GM19351 (cell line): ENCODE measurements at regions not wholly inside any gene's neighbourhood (a gene's known extent, or its start where the extent isn't known, plus 50 kb on each side); places are given as distances from the start of the nearest gene placed in this dataset.

Source experiments
- ATAC-seq: cut with Tn5 transposase; IDR thresholded peaks from one replicate; pipeline ENCODE4 v1.9.1; 2021; ENCODE audit warnings: mild to moderate bottlenecking, moderate library complexity; ENCODE audit not compliant: unreplicated experiment

DNA sequence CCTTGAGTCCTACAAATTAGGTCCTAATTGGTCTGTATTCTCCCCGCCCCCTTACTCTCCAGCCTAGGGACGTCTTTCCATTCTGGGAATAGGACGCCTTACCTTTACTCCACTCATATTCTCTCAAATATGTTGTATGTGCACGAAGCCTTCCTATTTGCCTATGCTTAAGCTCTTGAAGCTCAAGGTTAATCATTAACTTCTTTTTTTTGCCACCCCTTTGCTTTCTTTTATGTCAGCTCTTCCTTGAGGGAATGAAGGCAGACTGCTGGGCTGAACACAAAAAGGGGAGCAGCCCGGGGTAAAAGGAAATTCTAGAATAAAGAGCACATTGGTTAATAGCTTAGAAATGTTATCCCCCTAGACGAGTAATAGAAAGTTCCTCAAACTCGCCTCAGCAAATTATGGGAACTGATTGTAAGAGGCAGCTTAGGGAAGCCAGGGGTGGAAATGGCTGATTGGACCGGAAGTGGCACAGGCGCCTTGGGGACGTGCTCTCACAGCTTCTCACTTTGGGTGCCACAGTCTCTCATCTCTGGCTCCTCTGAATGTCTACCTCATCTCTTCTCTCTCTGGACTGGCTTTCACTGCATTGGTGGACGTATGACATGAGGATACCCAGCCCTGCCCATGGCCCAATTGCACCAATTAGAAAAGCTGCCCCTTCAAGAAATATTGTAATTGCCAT, 122.3 kb upstream of the IL12B start:
- ATAC-seq, result no peak

DNA sequence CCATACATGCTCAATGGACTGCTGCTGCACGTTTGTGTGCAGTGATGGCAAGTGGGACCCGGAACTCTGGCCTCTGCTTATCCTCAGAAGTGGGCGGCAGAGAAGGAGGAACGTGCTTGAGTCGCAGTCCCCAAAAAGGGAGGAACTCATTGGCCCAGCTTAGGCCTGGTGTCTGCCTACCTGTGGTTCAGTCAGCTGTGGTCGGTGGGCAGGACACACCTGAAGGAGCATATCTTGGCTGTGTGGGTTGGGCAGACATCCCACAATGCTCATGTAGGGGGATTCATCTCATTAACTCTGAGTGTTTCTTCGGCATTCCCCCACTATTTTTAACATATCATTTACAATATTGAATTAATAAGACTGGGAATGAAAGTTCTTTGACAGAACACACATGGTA, 122.9 kb upstream of the IL12B start:
- no peak for ATAC-seq

DNA sequence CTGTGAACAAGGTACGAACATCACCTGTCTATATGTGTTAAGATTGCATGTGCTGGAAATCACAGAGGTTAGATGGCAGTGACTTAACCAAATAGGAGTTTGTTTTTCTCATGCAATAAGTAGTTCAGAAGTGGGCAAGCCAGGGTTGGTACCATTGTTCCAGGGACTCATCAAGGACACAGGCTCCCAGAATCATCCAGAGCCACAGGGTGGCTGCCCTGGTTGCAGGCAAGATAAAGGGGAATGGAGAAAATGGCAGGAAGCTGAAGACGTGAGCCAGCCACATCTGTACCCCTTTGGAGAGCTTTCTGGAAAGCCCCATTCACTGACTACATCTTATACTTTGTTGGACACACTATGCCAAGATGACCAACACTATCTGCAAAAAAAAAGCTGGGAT, 126.0 kb upstream of the IL12B start:
- ATAC-seq, result peak; percentile 1

DNA sequence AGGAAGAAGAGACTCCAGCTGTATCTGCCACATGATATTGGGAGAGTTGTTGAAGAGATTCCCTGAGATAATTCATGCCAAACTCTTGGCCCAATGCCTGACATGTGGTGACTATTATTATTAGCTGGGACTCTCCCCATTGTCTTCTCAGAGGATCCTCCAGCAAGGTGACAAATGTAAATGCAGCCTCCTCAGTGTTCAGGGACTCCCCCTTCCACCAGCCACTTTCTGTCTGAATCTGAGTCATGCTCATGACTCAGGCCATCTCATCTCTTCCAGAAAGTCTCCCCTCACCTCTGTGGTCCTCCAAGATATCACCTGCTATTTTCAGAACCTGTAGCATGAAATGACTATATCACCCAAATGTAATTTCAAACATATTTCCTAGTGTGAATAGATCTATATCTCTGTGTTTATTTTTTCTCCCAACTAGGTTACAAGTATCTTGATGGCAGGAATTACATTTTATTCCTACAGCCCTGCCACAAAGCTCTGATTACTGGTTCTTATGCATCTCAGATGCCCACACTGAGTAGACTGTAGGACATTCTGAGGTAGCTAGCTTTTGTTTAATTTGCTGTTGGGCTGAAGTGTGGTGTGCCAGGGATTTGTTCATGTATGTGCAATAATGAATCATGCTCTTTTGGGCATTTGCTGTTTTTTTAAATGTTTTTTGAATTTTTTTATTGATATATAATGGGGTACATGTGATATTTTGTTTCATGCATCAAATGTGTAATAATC, 126.6 kb upstream of the IL12B start:
- peak; percentile 89 for ATAC-seq

DNA sequence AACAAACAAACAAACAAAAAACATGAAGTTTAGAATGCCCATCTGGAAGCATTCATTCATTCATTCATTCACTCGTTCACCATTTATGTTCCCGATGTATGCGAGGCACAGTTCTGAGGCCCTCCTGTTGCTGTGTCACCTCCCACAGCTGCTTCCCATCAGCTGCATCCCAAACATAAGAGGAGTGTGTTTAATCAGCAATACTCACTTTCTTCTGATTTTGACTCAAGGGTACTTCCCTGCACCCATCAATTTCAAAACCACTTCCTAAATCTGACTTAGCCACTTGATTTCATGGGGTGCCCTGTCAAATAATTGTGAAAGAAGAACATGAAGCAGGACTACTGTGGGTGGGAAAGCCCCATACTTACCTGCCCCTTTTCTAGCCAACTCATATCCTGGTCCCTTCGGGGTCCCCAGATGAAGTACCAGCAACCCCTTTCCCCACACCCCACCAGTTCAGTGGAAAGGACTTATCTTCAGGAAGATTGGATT, 128.0 kb upstream of the IL12B start:
- peak; percentile 36 for ATAC-seq

DNA sequence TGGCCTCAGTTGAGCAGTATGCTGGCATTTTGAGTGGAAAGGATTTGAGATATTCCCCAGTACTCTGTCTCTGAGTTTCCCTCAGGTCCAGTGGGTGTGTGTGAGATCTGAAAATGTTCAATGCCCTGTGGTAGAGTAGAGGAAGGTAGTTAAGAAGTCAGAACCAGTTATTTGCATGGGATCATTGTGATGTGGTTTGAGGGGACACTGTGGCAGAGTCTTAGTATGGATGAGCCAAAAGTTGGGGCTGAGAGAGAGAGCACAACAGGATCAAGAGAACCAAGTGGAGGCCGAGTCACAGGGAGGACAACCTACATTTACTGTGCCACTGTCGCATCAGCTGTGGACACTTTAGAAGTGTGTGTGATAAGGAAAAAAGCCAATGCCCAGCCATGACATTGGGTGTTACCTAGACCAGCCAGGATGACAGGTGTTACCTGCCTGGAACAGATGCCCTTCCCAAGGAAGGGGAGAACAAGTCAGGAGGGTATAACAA, 128.9 kb upstream of the IL12B start:
- ATAC-seq, result no peak

DNA sequence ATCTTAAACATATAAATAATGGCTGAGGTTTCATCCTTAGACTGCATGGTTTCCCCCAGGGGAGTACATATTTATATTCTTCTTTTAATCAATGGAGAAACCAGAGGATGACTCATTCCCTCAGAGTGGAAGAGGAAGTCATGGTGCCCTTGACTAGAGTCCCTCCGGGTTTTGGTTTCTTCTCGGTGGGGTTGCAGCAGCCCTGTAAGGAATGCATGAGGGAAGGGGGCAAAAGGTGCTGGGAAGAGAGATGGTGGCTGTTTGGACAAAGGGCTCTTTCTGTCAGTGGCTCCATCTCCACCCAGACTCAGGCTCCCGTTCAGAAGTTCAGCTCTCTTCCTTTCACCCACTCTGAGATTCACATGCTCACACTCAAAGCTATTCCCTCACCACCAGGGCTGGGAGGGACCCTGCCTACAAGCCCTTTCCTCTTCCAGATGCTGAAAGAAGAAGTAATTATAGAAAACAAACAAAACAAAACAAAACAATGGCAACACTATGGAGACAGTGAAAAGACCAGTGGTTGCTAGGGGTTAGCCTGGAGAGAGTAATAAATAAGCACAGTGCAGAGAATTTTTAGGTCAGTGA, 129.8 kb upstream of the IL12B start:
- no peak for ATAC-seq

DNA sequence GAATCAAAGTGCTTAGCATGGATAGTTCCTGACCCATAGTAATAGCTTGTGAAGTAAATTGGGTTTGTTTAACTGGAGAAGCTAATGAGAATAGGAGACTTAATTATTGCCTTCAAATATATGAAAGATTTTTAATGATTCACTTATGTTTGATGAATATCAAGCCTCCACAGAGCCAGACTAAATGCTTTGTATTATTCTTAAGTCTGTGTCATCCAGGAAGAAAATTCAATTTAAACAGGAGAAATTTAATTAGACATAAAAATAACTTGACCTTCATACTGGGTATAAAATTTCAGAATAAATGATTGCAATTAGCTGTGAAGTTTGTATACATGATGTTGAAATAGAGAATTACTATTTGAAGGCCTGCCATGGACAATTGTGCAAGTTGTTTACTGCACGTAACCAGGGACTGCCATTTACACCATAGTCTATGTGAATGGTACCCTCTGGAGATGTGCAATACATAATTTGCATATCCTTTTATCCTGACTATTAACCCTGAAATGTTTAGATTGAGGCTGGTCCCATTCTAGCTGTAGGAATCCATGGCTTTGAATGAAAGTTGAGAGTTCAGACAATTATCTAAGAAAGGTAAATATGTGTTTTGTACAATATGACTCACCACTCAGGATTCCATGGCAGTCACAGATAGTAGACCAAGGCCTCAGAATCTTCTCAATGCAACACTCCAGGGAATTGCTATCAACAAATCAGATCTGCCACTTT, 133.5 kb upstream of the IL12B start:
- no peak for ATAC-seq

DNA sequence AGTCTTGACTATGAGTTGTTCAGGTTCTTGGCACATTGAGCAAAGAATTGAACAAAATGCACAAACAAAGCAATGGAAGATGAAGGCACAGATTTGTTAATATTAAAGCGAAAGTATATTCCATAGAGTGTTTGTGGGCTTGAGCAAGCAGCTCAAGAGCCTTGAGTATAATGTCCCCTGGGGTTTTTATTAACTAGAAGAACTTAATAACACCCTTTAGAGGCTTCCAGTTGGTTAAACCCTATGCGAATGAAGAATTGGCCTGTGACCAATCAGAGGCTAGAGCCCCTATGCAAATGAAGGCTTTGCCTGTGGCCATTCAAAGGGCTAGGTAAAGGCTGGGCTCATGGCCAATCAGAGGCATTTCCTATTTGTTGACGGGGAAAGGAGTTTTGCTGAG, 135.3 kb upstream of the IL12B start:
- ATAC-seq, result no peak

DNA sequence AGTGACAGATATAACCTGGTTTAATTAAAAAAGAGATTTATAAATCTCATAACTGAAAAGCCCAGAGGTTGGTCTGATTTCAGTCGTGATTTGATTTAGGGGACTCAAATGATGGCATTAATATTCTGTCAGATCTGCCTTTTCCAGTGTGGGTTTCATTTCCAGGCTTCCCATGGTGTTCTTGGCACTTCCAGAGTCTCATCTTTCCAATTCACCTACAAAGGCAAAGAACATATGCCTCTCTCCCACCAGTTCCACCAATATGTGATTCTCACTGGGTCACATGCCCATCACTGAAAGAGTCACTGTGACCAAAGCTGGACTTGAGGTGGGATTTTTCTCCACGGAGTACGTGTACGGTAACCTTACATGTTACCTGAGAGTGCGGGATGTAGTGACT, 137.4 kb upstream of the IL12B start:
- ATAC-seq, result no peak

DNA sequence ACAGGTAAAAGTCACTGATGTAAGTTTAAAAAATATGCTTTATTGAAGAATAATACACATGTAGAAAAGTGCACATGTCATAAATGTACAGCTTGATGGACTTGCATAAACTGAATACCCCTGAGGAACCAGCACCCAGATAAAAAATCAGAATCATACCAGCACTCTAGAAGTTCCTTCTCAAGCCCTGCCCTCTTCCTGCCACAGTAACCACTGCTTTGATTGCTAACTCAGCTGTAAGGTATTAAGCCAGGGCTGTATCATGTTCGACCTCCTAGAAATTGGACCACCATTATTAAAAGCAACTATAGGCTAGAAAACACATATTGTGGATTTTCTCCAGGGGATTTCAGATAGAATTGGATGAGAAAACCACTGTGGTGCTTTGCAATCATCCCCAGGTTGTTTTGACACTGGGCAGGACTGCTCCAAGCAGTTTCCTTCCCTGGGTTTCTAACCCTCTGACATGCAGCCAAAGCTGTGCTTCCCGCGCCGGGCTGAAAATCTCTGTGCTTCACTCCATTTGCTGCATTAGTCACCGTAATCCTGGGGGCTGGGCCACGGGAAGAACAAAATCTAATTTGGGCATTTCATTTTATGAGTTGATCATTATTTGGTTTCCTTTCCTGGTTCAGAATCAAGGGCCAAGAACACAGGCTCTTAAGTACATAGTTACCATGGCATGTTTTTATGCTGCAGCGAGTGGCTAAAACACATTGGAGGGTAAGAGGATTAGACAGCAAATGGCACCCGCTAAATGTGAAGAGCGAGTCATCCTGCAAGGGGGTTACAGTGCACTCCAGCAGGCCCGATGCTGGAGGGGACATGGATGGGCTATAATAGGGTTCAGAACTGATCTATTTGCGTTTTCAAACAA, 139.4 kb upstream of the IL12B start:
- ATAC-seq, result peak; percentile 67

DNA sequence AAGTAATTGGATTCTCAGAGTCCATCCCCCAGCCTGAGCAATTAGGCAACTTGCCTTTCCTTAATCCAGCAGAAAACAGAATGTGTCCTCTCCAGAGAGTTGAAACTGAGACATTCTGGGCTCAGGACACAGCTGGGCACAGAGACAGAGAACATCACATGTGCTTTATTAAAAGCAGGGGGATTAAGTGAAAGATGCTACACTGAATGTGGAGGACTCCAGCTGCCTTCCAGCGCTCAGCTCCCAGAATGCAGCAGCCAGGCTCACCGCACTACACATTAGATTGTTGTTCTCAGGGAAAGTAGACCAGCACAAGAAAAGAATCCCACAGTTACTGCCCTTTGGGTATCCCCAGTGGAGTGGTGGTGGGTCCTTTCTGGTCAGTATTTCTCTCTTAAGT, 141.6 kb upstream of the IL12B start:
- no peak for ATAC-seq

DNA sequence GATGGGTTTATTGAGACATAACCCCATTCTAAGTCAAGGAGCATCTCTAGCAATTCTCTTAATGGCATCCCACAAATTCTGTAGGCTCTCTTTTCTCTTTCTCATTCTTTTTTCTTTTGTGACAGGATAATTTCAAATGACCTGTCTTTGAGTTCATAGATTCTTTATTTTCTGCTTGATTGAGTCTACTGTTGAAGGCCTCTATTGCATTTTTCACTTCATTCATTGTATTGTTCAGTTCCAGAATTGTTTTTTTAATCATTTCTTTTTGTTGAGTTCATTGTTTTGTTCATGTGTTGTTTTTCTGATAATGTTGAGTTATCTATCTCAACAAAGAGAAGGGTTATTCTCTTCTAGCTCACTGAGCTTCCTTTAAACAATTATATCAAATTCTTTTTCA, 144.7 kb upstream of the IL12B start:
- no peak for ATAC-seq

DNA sequence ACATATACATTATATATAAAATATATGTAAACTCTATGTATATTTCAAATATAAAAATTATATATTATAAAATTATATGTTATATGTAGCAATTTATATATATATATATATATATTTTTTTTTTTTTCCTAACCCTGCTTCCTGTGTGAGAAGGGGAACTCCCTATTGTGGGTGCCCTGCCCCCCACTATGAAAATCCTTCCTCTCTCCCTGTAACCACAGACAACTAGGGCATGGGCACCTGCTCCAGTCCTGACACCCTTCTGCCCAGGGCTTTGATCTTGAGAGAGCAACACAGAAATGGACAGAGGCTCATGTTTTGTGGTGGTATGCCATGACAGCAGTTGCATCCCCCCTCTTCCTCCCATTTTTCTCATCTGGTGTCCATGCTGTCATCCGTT, 148.7 kb upstream of the IL12B start:
- no peak for ATAC-seq

DNA sequence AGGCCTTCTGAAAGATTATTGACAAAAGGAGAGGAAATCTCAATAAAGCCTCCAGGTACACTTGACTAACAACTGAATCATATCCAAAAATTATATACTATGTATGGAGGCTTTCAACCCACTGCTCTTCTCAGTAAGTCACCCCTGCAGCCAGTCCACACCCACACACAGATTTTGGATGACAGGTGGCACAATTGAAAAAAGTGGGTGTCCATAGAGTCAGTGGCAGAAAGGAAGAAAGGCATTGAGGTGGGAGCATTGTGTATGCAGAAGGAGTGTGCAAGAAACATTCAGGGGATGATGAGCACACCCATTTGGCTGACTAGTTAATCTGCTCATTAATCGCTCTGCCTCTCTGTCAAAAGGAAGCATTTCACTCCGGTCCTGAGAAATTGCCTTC, 150.6 kb upstream of the IL12B start:
- ATAC-seq, result no peak

DNA sequence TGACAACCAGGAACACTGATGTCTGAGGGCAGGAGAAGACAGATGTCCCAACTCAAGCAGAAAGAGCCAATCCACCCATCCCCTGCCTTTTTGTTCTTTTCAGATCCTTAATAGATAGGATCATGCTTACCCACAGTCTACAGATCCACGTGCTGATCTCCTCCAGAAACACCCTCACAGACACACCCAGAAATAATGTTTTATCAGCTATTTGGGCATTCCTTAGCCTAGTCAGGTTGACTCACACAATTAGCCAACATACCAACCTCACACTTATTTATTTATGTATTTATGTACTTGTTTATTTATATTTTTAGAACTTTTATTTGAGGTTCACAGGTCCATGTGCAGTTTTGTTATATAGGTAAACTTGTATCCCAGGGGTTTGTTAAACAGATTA, 151.5 kb upstream of the IL12B start:
- ATAC-seq, result no peak

DNA sequence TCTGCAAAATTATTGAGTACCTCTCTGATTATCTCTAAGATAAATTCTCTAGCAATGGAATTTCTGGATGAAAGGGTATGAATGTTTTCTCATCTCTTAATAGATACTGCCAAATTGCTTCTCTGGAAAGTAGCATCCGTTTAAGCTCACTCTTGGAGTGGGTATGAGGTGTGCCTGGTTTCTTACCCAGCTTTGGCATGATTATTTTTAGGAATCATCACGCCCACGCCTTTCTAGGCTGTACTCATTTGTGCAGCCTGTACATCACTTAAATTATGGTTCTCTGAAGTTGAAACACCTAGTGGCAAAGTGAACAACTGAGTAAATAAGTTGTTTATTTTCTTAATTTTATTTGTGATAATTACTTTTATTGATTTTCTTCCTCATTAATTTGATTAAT, 156.5 kb upstream of the IL12B start:
- no peak for ATAC-seq

DNA sequence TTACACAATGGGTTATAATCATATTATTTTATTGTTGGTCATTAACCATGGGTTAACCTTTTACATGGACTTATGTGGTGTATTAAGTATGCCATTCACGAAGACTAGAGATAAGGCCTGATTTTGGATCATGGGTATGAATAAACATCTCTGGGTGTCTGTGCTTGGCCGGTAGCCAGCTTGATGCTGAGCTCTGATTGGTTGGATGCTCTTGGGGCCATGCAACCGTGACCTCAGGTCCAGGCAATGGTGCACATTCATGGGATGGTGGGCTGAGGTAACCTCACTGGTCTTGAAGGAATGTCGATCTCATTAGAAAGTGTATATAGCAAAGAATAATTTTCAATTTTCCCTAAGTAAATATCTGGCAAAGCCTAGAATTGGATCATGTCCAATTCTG, 158.2 kb upstream of the IL12B start:
- ATAC-seq, result no peak

DNA sequence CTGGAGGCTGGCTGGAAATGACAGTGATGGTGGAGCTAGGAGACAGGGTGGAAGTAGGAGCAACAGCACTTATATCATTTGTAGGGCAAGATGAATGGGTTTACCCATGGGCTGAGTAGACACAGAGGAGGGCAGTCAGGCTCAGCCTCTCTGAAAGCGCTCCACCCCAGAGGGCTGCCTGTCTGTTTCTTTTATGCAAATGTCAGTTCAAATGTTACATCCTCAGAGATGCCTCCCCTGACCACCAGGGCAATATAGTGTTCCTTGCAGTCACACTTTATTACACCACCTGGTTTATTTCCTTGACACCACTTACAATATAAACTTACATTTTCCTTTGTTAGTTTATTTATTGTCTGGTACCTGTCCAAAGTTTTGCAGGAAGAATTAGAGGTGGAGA, 159.5 kb upstream of the IL12B start:
- ATAC-seq, result no peak

DNA sequence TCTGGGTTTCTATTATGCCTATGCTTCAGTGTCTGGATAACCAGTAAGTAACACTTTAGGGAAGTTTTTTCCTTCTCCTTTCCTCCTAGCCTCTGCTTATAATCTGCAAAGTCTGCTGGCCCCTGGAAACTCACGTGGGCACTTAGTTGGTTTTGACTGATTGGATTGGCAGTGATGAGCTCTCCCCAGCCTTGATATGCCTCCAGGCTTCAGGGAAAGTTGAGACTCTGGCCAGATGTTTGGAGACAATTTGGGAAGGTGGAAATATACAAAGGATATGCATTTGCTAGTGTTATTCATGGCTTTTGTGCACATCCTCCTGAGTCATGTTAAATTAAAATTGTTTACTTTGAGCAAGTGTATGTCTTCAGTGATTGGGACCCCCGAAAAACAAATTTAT, 160.2 kb upstream of the IL12B start:
- no peak for ATAC-seq
